GM12891 (cell line): ENCODE measurements at regions not wholly inside any gene's neighbourhood (a gene's known extent, or its start where the extent isn't known, plus 50 kb on each side); places are given as distances from the start of the nearest gene placed in this dataset.

ENCODE experiments used
- POLR2A ChIP-seq: IDR thresholded peaks from 2 replicates; pipeline ENCODE4 v1.6.1; 2011; ENCODE audit warnings: low read depth, low read length, control low read depth
- POLR2AphosphoS5 ChIP-seq: IDR thresholded peaks from 2 replicates; pipeline ENCODE4 v1.6.1; 2011; ENCODE audit warnings: low read depth, low read length, control low read depth
- POU2F2 ChIP-seq: IDR thresholded peaks from 2 replicates; pipeline ENCODE4 v1.6.1; 2011; ENCODE audit warnings: low read depth, mild to moderate bottlenecking, control low read depth, low read length, moderate library complexity

DNA sequence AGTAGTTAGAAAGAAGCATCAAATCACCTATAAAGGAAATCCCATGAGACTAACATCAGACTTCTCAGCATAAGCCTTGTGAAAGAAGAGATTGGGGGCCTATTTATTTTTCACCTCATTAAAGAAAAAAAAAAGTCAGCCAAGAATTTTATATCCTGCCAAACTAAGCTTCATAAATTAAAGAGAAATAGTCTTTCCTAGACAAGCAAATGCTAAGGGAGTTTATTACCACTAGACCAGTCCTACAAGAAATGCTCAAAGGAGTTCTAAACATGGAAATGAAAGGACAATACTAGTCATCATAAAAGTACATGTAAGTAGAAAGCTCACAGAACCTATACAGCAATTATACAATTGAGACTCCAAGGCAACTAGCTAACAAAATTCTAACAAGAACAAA, 96.5 kb upstream of the OLIG3 start:
- TF ChIP-seq POLR2A (no peak), POLR2AphosphoS5 (no peak), POU2F2 (no peak)
